NCI-H1105 treated with DMSO at 0.1 percent for 48 hours (cell line): ENCODE measurements at regions not wholly inside any gene's neighbourhood (a gene's known extent, or its start where the extent isn't known, plus 50 kb on each side); places are given as distances from the start of the nearest gene placed in this dataset.
"Not testable (repeated sequence)": the region's sequence is repeated elsewhere in the genome, so short reads cannot be mapped to it uniquely, and the experiment has no call there.

Experiments used
- DNase-seq: peaks from one replicate; lab custom pipeline; 2025; lab: John Stamatoyannopoulos, UW

- DNase-seq: no peak
These were observed 210.3 kb downstream of the OPA1 start for GRCh38 chr3:193803288-193803687.

- peak; percentile 98 for DNase-seq
These were observed 212.4 kb downstream of the OPA1 start for GRCh38 chr3:193805448-193805847.

GRCh38 chr3:193808317-193808716, 215.3 kb downstream of the OPA1 start:
- no peak for DNase-seq

- DNase-seq: no peak
These were observed 216.1 kb downstream of the OPA1 start for GRCh38 chr3:193809106-193809505.

GRCh38 chr3:193812078-193812725, 219.2 kb downstream of the OPA1 start:
- no peak for DNase-seq

- DNase-seq: no peak
These were observed 219.9 kb downstream of the OPA1 start for GRCh38 chr3:193812791-193813500.

- no peak for DNase-seq
These were observed 220.5 kb downstream of the OPA1 start for GRCh38 chr3:193813501-193813830.

GRCh38 chr3:193814166-193814892, 221.3 kb downstream of the OPA1 start:
- DNase-seq: no peak

GRCh38 chr3:193815246-193816027, 222.4 kb downstream of the OPA1 start:
- DNase-seq: no peak

GRCh38 chr3:193816028-193816395, 223.0 kb downstream of the OPA1 start:
- no peak for DNase-seq

- DNase-seq: peak; percentile 93
These were observed 223.8 kb downstream of the OPA1 start for GRCh38 chr3:193816656-193817311.

- no peak for DNase-seq
These were observed 226.4 kb downstream of the OPA1 start for GRCh38 chr3:193819117-193820010.

- DNase-seq: no peak
These were observed 228.2 kb downstream of the OPA1 start for GRCh38 chr3:193821151-193821668.

GRCh38 chr3:193822492-193823212, 229.6 kb downstream of the OPA1 start:
- DNase-seq: no peak

GRCh38 chr3:193823213-193823605, 230.2 kb downstream of the OPA1 start:
- DNase-seq: not testable (repeated sequence)

GRCh38 chr3:193824365-193824764, 231.4 kb downstream of the OPA1 start:
- no peak for DNase-seq

- DNase-seq: no peak
These were observed 232.6 kb downstream of the OPA1 start for GRCh38 chr3:193825617-193826016.

GRCh38 chr3:193826159-193826795, 233.3 kb downstream of the OPA1 start:
- no peak for DNase-seq

GRCh38 chr3:193827040-193827669, 234.1 kb downstream of the OPA1 start:
- no peak for DNase-seq
